ENCODE measurements at regions not wholly inside any gene's neighbourhood (a gene's known extent, or its start where the extent isn't known, plus 50 kb on each side); places are given as distances from the start of the nearest gene placed in this dataset.

DNA sequence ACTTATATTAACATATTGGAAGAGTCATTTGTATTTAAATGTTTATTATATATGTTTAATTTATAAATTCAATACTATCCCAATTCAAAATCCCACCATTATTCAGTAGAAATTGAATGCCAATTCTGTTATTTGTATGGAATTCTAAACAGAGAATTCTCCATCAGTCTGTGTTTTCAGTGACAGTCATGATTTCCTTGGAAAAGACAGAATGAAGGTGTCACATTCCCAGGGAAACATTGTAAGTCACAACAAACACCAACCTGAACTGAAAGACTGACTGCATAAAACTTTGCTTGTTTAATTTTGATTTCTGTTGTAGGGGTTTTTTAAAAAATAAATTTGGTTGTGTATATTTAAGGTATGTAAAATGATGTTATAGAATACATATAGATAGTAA, 769.8 kb upstream of the BCHE start:
- DNase-seq (ENCODE audit: low spot score) (no peak), ATAC-seq (no peak), FAIRE-seq (no peak)
- intact Hi-C loops (cut with micrococcal nuclease; ENCODE audit: unreplicated experiment) (no loop called here), in situ Hi-C loops (cut with HindIII; ENCODE audit: extremely low pct_ligation_motif_present, low pct_unique_long_range_greater_than_20kb) (no loop called here)
- H3K4me1 ChIP-seq (ENCODE audit: insufficient read depth, low read length): no peaks in the 10 kb centered on the region
- BruUV-seq (replicated peaks): no TSS peak
- H3K4me2 ChIP-seq (ENCODE audit: low read depth, low read length): no peak overlapping the region
- TF ChIP-seq ZNF614 (CRISPR knock-in tag; IDR thresholded peaks at IDR 0.05; ENCODE audit: borderline replicate concordance) (no peak), TBX2 (CRISPR knock-in tag; IDR thresholded peaks at IDR 0.05; ENCODE audit: borderline replicate concordance) (no peak), HOXD1 (CRISPR knock-in tag; IDR thresholded peaks at IDR 0.05) (no peak), BHLHE40 (IDR thresholded peaks at IDR 0.05; ENCODE audit: low read length) (no peak), ARID2 (CRISPR knock-in tag; IDR thresholded peaks at IDR 0.05; ENCODE audit: borderline replicate concordance) (no peak), FOXA1 (IDR thresholded peaks at IDR 0.05) (no peak), FOXA1 (CRISPR knock-in tag; IDR thresholded peaks at IDR 0.05) (no peak), GATAD2A (CRISPR knock-in tag; IDR thresholded peaks at IDR 0.05) (no peak), SP1 (IDR thresholded peaks at IDR 0.05) (no peak), SP1 (CRISPR knock-in tag; IDR thresholded peaks at IDR 0.05) (no peak), ZNF550 (CRISPR knock-in tag; IDR thresholded peaks at IDR 0.05; ENCODE audit: borderline replicate concordance) (no peak)
- TF ChIP-seq, protein P1, sequence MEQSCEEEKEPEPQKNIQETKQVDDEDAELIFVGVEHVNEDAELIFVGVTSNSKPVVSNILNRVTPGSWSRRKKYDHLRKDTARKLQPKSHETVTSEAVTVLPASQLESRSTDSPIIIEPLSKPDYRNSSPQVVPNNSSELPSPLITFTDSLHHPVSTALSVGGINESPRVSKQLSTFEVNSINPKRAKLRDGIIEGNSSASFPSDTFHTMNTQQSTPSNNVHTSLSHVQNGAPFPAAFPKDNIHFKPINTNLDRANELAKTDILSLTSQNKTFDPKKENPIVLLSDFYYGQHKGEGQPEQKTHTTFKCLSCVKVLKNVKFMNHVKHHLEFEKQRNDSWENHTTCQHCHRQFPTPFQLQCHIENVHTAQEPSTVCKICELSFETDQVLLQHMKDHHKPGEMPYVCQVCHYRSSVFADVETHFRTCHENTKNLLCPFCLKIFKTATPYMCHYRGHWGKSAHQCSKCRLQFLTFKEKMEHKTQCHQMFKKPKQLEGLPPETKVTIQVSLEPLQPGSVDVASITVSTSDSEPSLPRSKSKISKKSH (CRISPR knock-in tag; IDR thresholded peaks at IDR 0.05; ENCODE audit: borderline replicate concordance): no peak
- no peaks in the 10 kb centered on the region for H3K36me3 ChIP-seq (replicated peaks in 1 of 2; ENCODE audit: control insufficient read depth in 1 of 2, insufficient read depth in 2 of 2, low read length in 2 of 2)
- POLR2A ChIA-PET: no interaction called here
- H3K27me3 ChIP-seq (ENCODE audit: control insufficient read depth in 1 of 2, insufficient read depth in 2 of 2, low read length in 2 of 2): no peaks in the 10 kb centered on the region; a peak in 1 of 5 replicates
- H3K27ac ChIP-seq (ENCODE audit: extremely low read length, insufficient read depth, low read length): no peak overlapping the region
- H3K9ac ChIP-seq (ENCODE audit: insufficient read depth, low read depth, low read length): no peak overlapping the region
- no peak overlapping the region for H3K4me3 ChIP-seq (replicated peaks in 1 of 3; ENCODE audit: insufficient read depth in 1 of 3, low read depth in 2 of 3, low read length in 3 of 3)
- H3K79me2 ChIP-seq (ENCODE audit: insufficient read depth, low read length): no peaks in the 10 kb centered on the region
- CTCF ChIA-PET (ENCODE audit: low intra/inter-chr PET ratio, low total read pairs): no interaction called here
- no peaks in the 10 kb centered on the region for H4K20me1 ChIP-seq (ENCODE audit: insufficient read depth, low read length)
- no peaks in the 10 kb centered on the region for H3K9me3 ChIP-seq (ENCODE audit: low read length)
- H2AFZ ChIP-seq (ENCODE audit: low read length): no peak overlapping the region

Data from HepG2 (cell line).